ENCODE measurements at regions not wholly inside any gene's neighbourhood (a gene's known extent, or its start where the extent isn't known, plus 50 kb on each side); places are given as distances from the start of the nearest gene placed in this dataset.

DNA sequence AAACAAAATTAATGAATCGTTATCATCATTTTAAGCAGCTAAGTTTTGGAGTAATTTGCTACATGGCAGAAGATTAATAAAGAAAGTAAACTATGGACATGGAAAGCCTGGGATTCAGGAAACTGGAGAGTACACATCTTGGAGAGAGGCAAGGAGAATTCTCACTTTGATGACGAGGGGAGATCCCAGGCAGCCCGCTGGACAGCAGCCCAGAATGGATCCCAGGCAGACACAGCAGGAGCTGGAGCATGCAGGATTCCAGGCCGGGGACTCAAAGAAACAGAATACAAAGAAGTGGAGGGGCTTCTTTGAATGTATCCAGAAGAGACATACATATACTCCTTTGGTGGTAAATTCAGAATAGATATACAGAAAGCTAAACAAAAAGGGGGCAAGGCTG, 118.0 kb upstream of the ATP6AP2 start:
- TF ChIP-seq, protein P1, sequence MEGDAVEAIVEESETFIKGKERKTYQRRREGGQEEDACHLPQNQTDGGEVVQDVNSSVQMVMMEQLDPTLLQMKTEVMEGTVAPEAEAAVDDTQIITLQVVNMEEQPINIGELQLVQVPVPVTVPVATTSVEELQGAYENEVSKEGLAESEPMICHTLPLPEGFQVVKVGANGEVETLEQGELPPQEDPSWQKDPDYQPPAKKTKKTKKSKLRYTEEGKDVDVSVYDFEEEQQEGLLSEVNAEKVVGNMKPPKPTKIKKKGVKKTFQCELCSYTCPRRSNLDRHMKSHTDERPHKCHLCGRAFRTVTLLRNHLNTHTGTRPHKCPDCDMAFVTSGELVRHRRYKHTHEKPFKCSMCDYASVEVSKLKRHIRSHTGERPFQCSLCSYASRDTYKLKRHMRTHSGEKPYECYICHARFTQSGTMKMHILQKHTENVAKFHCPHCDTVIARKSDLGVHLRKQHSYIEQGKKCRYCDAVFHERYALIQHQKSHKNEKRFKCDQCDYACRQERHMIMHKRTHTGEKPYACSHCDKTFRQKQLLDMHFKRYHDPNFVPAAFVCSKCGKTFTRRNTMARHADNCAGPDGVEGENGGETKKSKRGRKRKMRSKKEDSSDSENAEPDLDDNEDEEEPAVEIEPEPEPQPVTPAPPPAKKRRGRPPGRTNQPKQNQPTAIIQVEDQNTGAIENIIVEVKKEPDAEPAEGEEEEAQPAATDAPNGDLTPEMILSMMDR (IDR thresholded peaks at IDR 0.05), result no peak
- TF ChIP-seq KDM1A (IDR thresholded peaks at IDR 0.05; ENCODE audit: low read depth), result no peak
- TF ChIP-seq MYC (IDR thresholded peaks at IDR 0.05; ENCODE audit: borderline replicate concordance, low read length), result no peak
- TF ChIP-seq HMGXB4 (CRISPR knock-in tag; IDR thresholded peaks at IDR 0.05; ENCODE audit: borderline replicate concordance), result no peak
- TF ChIP-seq EP300 (IDR thresholded peaks at IDR 0.05), result no peak
- TF ChIP-seq MAZ (IDR thresholded peaks at IDR 0.05; ENCODE audit: borderline replicate concordance, low read depth, low read length), result no peak
- TF ChIP-seq POLR2A (IDR thresholded peaks at IDR 0.05; ENCODE audit: low read length), result no peak
- TF ChIP-seq HDAC2 (IDR thresholded peaks at IDR 0.05), result no peak
- no peak for TF ChIP-seq ZSCAN20 (CRISPR knock-in tag; IDR thresholded peaks at IDR 0.05)
- TF ChIP-seq JUNB (IDR thresholded peaks at IDR 0.05), result no peak
- TF ChIP-seq, protein P2, sequence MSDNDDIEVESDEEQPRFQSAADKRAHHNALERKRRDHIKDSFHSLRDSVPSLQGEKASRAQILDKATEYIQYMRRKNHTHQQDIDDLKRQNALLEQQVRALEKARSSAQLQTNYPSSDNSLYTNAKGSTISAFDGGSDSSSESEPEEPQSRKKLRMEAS (IDR thresholded peaks at IDR 0.05), result no peak
- no peak for TF ChIP-seq CEBPB (IDR thresholded peaks at IDR 0.05)
